ENCODE measurements at regions not wholly inside any gene's neighbourhood (a gene's known extent, or its start where the extent isn't known, plus 50 kb on each side); places are given as distances from the start of the nearest gene placed in this dataset.
"Not testable (repeated sequence)": the region's sequence is repeated elsewhere in the genome, so short reads cannot be mapped to it uniquely, and the experiment has no call there.

GRCh38 chr7:136130511-136131303 is 153.5 kb upstream of the MTPN start:
- no peak for DNase-seq (ENCODE audit: low read depth)

GRCh38 chr7:136128050-136128449 is 150.9 kb upstream of the MTPN start:
- no peak for DNase-seq (ENCODE audit: low read depth)

- no peak for DNase-seq (ENCODE audit: low read depth)
Measured at GRCh38 chr7:136123352-136123751, 146.2 kb upstream of the MTPN start.

GRCh38 chr7:136122026-136122425 is 144.9 kb upstream of the MTPN start:
- DNase-seq (ENCODE audit: low read depth) = no peak

GRCh38 chr7:136117539-136117938 is 140.4 kb upstream of the MTPN start:
- no peak for DNase-seq (ENCODE audit: low read depth)

- no peak for DNase-seq (ENCODE audit: low read depth)
Measured at GRCh38 chr7:136116186-136116585, 139.0 kb upstream of the MTPN start.

GRCh38 chr7:136114966-136115762 is 138.0 kb upstream of the MTPN start:
- peak; percentile 55 for DNase-seq (ENCODE audit: low read depth)

- peak; percentile 54 for DNase-seq (ENCODE audit: low read depth)
Measured at GRCh38 chr7:136114467-136114866, 137.3 kb upstream of the MTPN start.

- DNase-seq (ENCODE audit: low read depth) = not testable (repeated sequence)
Measured at GRCh38 chr7:136109037-136109436, 131.9 kb upstream of the MTPN start.

GRCh38 chr7:136105191-136105590 is 128.0 kb upstream of the MTPN start:
- DNase-seq (ENCODE audit: low read depth) = no peak

- DNase-seq (ENCODE audit: low read depth) = peak; percentile 7
Measured at GRCh38 chr7:136104269-136104603, 127.1 kb upstream of the MTPN start.

- DNase-seq (ENCODE audit: low read depth) = no peak
Measured at GRCh38 chr7:136103545-136104268, 126.5 kb upstream of the MTPN start.

GRCh38 chr7:136102881-136103280 is 125.7 kb upstream of the MTPN start:
- peak; percentile 6 for DNase-seq (ENCODE audit: low read depth)

GRCh38 chr7:136092714-136093113 is 115.6 kb upstream of the MTPN start:
- not testable (repeated sequence) for DNase-seq (ENCODE audit: low read depth)

GRCh38 chr7:136087881-136088280 is 110.7 kb upstream of the MTPN start:
- DNase-seq (ENCODE audit: low read depth) = no peak

GRCh38 chr7:136086712-136087111 is 109.6 kb upstream of the MTPN start:
- peak; percentile 95 for DNase-seq (ENCODE audit: low read depth)

- no peak for DNase-seq (ENCODE audit: low read depth)
Measured at GRCh38 chr7:136079934-136080333, 102.8 kb upstream of the MTPN start.

- no peak for DNase-seq (ENCODE audit: low read depth)
Measured at GRCh38 chr7:136079478-136079892, 102.3 kb upstream of the MTPN start.

- DNase-seq (ENCODE audit: low read depth) = no peak
Measured at GRCh38 chr7:136079066-136079465, 101.9 kb upstream of the MTPN start.

GRCh38 chr7:136078630-136079029 is 101.5 kb upstream of the MTPN start:
- no peak for DNase-seq (ENCODE audit: low read depth)

GRCh38 chr7:136076954-136077353 is 99.8 kb upstream of the MTPN start:
- DNase-seq (ENCODE audit: low read depth) = no peak

- no peak for DNase-seq (ENCODE audit: low read depth)
Measured at GRCh38 chr7:136074843-136075242, 97.7 kb upstream of the MTPN start.

All from myocyte (in vitro differentiated cells).